Caco-2 (cell line): ENCODE measurements at regions not wholly inside any gene's neighbourhood (a gene's known extent, or its start where the extent isn't known, plus 50 kb on each side); places are given as distances from the start of the nearest gene placed in this dataset.

Source experiments
- BruUV-seq: library from RNA; stranded (reverse); fragments of 400-500 nt; replicated peaks from 2 replicates; lab custom pipeline; 2021; lab: Mats Ljungman, UMichigan
- CTCF ChIA-PET: fragments of 300-600 bp; sonication (Branson Sonifier 250); formaldehyde crosslinking; loops from one replicate; lab custom pipeline; 2022; ENCODE audit warnings: antibody characterized with exemption; lab: Charles Lee
- POLR2A ChIA-PET: fragments of 300-600 bp; sonication (Branson Sonifier 250); formaldehyde crosslinking; loops from one replicate; lab custom pipeline; 2022; ENCODE audit warnings: antibody characterized with exemption; lab: Charles Lee
- DNase-seq, 2 experiments: peaks; one replicate each; pipeline versions ENCODE4 v3.0.0 to v3.0.0-alpha.2; 2020 to 2022
- H3K27me3 ChIP-seq: replicated peaks from 2 replicates; pipeline ENCODE4 v1.6.0; 2011; ENCODE audit warnings: low read length; ENCODE audit not compliant: control insufficient read depth, insufficient read depth
- H3K36me3 ChIP-seq: 2 replicates; pipeline ENCODE4 v1.5.1; 2011; ENCODE audit warnings: low read length; ENCODE audit not compliant: control insufficient read depth, insufficient read depth
- H3K4me1 ChIP-seq: fragments of 250-450 bp; sonication (Bioruptor Pico); 2 replicates; pipeline ENCODE4 v1.5.1; 2020; ENCODE audit warnings: mild to moderate bottlenecking
- H3K4me3 ChIP-seq: 2 replicates; pipeline ENCODE4 v1.5.1; 2011; ENCODE audit warnings: low read depth, mild to moderate bottlenecking, control low read depth, low read length
- H3K9me3 ChIP-seq: fragments of 250-450 bp; sonication (Bioruptor Pico); 2 replicates; pipeline ENCODE4 v1.5.1; 2020; ENCODE audit warnings: mild to moderate bottlenecking, moderate library complexity
- H3K27ac Mint-ChIP-seq: one replicate; pipeline ENCODE4 v1.8.0; 2022; ENCODE audit warnings: mixed read lengths; ENCODE audit not compliant: unreplicated experiment
- H3K27me3 Mint-ChIP-seq: one replicate; pipeline ENCODE4 v1.8.0; 2022; ENCODE audit warnings: mixed read lengths; ENCODE audit not compliant: insufficient read depth, unreplicated experiment
- H3K36me3 Mint-ChIP-seq: one replicate; pipeline ENCODE4 v1.8.0; 2022; ENCODE audit warnings: mild to moderate bottlenecking, mixed read lengths; ENCODE audit not compliant: insufficient read depth, unreplicated experiment
- H3K4me1 Mint-ChIP-seq: one replicate; pipeline ENCODE4 v1.8.0; 2022; ENCODE audit warnings: low read depth, mixed read lengths; ENCODE audit not compliant: unreplicated experiment
- H3K4me3 Mint-ChIP-seq: one replicate; pipeline ENCODE4 v1.8.0; 2022; ENCODE audit warnings: mild to moderate bottlenecking, moderate library complexity, mixed read lengths; ENCODE audit not compliant: unreplicated experiment
- H3K9me3 Mint-ChIP-seq: one replicate; pipeline ENCODE4 v1.8.0; 2022; ENCODE audit warnings: mixed read lengths; ENCODE audit not compliant: unreplicated experiment
- intact Hi-C: fragments of 100-400 bp; cut with micrococcal nuclease; formaldehyde crosslinking; loops from one replicate; pipeline ENCODE4 v1.10.0; 2022; ENCODE audit not compliant: unreplicated experiment
- TF ChIP-seq, protein P1 (sequence below), 2 experiments: fragments of 200-600 bp in 1 of 2; IDR thresholded peaks; 1 replicate in 1 of 2; 2 replicates in 1 of 2; pipeline versions ENCODE4 v1.5.1 to v1.8.0; 2011 to 2022; ENCODE audit warnings: antibody characterized with exemption in 1 of 2, control low read depth in 1 of 2, inconsistent platforms in 1 of 2, low read depth in 1 of 2, low read length in 1 of 2, mild to moderate bottlenecking in 1 of 2, moderate library complexity in 1 of 2; ENCODE audit not compliant: insufficient read depth in 1 of 2, severe bottlenecking in 1 of 2, unreplicated experiment in 1 of 2

DNA sequence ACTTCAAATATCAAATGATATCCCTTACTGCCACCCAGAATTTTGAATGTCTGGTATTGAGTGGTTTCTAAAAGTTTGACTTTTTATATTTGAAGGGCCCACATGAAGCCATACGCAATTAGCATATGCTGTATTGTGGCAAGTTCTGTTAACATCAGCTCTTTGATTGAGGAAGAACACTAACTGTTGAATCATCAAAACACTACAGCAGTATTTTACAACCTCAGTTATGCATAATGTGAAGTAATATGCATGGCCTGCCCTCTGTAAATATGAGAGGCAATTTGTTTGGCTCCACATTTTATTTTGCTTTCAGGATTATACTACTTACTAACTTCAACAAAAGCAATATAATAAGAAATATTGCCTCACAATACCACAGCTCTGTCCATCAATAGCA, 62.2 kb upstream of the DMD start:
- no peak for DNase-seq
- Histone ChIP-seq H3K36me3 (no peaks in the 10 kb centered on the region), H3K4me1 (no peaks in the 10 kb centered on the region), H3K27me3 (no peaks in the 10 kb centered on the region), H3K4me3 (no peak overlapping the region), H3K9me3 (no peaks in the 10 kb centered on the region)
- H3K36me3 Mint-ChIP-seq, result no peaks in the 10 kb centered on the region
- no TSS peak for BruUV-seq
- no peak overlapping the region for H3K4me3 Mint-ChIP-seq
- H3K9me3 Mint-ChIP-seq, result no peaks in the 10 kb centered on the region
- no peaks in the 10 kb centered on the region for H3K27me3 Mint-ChIP-seq
- H3K4me1 Mint-ChIP-seq, result no peaks in the 10 kb centered on the region
- POLR2A ChIA-PET, result no interaction called here
- TF ChIP-seq, protein P1, sequence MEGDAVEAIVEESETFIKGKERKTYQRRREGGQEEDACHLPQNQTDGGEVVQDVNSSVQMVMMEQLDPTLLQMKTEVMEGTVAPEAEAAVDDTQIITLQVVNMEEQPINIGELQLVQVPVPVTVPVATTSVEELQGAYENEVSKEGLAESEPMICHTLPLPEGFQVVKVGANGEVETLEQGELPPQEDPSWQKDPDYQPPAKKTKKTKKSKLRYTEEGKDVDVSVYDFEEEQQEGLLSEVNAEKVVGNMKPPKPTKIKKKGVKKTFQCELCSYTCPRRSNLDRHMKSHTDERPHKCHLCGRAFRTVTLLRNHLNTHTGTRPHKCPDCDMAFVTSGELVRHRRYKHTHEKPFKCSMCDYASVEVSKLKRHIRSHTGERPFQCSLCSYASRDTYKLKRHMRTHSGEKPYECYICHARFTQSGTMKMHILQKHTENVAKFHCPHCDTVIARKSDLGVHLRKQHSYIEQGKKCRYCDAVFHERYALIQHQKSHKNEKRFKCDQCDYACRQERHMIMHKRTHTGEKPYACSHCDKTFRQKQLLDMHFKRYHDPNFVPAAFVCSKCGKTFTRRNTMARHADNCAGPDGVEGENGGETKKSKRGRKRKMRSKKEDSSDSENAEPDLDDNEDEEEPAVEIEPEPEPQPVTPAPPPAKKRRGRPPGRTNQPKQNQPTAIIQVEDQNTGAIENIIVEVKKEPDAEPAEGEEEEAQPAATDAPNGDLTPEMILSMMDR (IDR thresholded peaks at IDR 0.05; ENCODE audit: insufficient read depth in 1 of 2, low read depth in 1 of 2, low read length in 1 of 2, severe bottlenecking in 1 of 2, unreplicated experiment in 1 of 2), result no peak
- CTCF ChIA-PET, result no interaction called here
- intact Hi-C loops, result no loop called here
- no peak overlapping the region for H3K27ac Mint-ChIP-seq

DNA sequence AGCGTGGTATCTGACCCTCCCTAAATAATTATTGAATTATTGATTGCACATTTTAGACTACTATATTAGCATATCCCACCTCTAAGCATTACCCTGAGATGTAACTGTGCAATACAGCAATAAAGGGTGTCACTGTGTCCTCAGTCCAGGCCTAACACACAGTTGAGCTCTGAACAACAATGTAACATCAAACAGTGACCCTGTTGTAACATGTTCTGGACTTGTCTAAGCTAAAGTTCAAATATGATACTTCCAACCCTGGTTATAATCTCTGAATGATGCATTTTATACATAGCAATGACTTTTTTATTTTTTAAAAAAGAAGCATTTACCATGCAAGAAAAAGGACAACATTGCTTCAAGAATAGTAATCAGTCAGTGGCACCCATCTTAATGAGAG, 61.6 kb upstream of the DMD start:
- no peak overlapping the region for H3K4me3 ChIP-seq
- ChIA-PET CTCF (no interaction called here), POLR2A (no interaction called here)
- no peaks in the 10 kb centered on the region for H3K36me3 Mint-ChIP-seq
- no peaks in the 10 kb centered on the region for H3K4me1 ChIP-seq
- H3K9me3 Mint-ChIP-seq, result no peaks in the 10 kb centered on the region
- no peak for DNase-seq
- no peak overlapping the region for H3K27ac Mint-ChIP-seq
- no peaks in the 10 kb centered on the region for H3K27me3 ChIP-seq
- intact Hi-C loops, result no loop called here
- H3K36me3 ChIP-seq, result no peaks in the 10 kb centered on the region
- H3K4me3 Mint-ChIP-seq, result no peak overlapping the region
- no peaks in the 10 kb centered on the region for H3K27me3 Mint-ChIP-seq
- BruUV-seq, result no TSS peak
- no peaks in the 10 kb centered on the region for H3K4me1 Mint-ChIP-seq
- TF ChIP-seq, protein P1 (IDR thresholded peaks at IDR 0.05; ENCODE audit: insufficient read depth in 1 of 2, low read depth in 1 of 2, low read length in 1 of 2, severe bottlenecking in 1 of 2, unreplicated experiment in 1 of 2), result no peak
- H3K9me3 ChIP-seq, result no peaks in the 10 kb centered on the region
